ENCODE measurements at regions not wholly inside any gene's neighbourhood (a gene's known extent, or its start where the extent isn't known, plus 50 kb on each side); places are given as distances from the start of the nearest gene placed in this dataset.

DNA sequence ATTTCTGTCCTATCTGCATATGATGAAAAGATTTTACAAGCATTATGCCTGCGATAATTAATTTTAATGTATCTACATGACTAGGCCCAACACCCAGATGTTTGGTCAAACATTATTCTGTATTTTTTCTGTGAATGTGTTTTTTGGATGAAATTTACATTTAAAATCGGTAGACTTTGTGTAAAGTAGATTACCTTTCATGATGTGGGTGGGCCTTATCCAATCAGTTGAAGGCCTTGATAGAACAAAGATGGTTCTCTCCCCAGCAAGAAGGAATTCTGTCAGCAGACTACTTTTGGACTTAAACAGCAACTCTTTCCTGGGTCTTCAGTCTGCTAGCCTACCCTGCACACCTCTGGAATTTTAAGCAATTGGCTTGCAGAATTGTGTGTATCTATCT lies 844.0 kb downstream of the BRINP3 start:
- no peak for TF ChIP-seq CEBPB (IDR thresholded peaks at IDR 0.05)
- no peak for TF ChIP-seq REST (IDR thresholded peaks at IDR 0.05; ENCODE audit: low read depth)
- no peak for TF ChIP-seq ZBTB7A (IDR thresholded peaks at IDR 0.05; ENCODE audit: low read depth)
- no peak for TF ChIP-seq MAX (IDR thresholded peaks at IDR 0.05)
- TF ChIP-seq TCF12 (IDR thresholded peaks at IDR 0.05; ENCODE audit: low read depth) = no peak
- no peak for TF ChIP-seq TAF1 (IDR thresholded peaks at IDR 0.05; ENCODE audit: low read depth)
- no peak for TF ChIP-seq USF1 (IDR thresholded peaks at IDR 0.05)
- no peak for TF ChIP-seq CREB1 (IDR thresholded peaks at IDR 0.05; ENCODE audit: low read depth)
- no peak for TF ChIP-seq NFIC (IDR thresholded peaks at IDR 0.05)
- TF ChIP-seq RAD21 (IDR thresholded peaks at IDR 0.05; ENCODE audit: low read depth) = no peak
- no peak for TF ChIP-seq TEAD4 (IDR thresholded peaks at IDR 0.05)
- TF ChIP-seq FOXM1 (IDR thresholded peaks at IDR 0.05; ENCODE audit: borderline replicate concordance, low read depth) = no peak
- TF ChIP-seq YY1 (IDR thresholded peaks at IDR 0.05; ENCODE audit: low read depth) = no peak
- no peak for TF ChIP-seq EGR1 (IDR thresholded peaks at IDR 0.05)

- no peak for TF ChIP-seq MAX (IDR thresholded peaks at IDR 0.05)
- TF ChIP-seq FOXM1 (IDR thresholded peaks at IDR 0.05; ENCODE audit: borderline replicate concordance, low read depth) = no peak
- TF ChIP-seq CEBPB (IDR thresholded peaks at IDR 0.05) = no peak
- no peak for TF ChIP-seq TCF12 (IDR thresholded peaks at IDR 0.05; ENCODE audit: low read depth)
- TF ChIP-seq YY1 (IDR thresholded peaks at IDR 0.05; ENCODE audit: low read depth) = no peak
- TF ChIP-seq EGR1 (IDR thresholded peaks at IDR 0.05) = no peak
- no peak for TF ChIP-seq CREB1 (IDR thresholded peaks at IDR 0.05; ENCODE audit: low read depth)
- TF ChIP-seq EP300 (IDR thresholded peaks at IDR 0.05; ENCODE audit: borderline replicate concordance) = no peak
- TF ChIP-seq TEAD4 (IDR thresholded peaks at IDR 0.05) = no peak
- no peak for TF ChIP-seq ZBTB7A (IDR thresholded peaks at IDR 0.05; ENCODE audit: low read depth)
- TF ChIP-seq REST (IDR thresholded peaks at IDR 0.05; ENCODE audit: low read depth) = no peak
- TF ChIP-seq TAF1 (IDR thresholded peaks at IDR 0.05; ENCODE audit: low read depth) = no peak
Observed at GRCh38 chr1:189637041-189637440, 840.6 kb downstream of the BRINP3 start.

- no peak for TF ChIP-seq CEBPB (IDR thresholded peaks at IDR 0.05)
- no peak for TF ChIP-seq NFIC (IDR thresholded peaks at IDR 0.05)
- TF ChIP-seq CREB1 (IDR thresholded peaks at IDR 0.05; ENCODE audit: low read depth) = no peak
- TF ChIP-seq EP300 (IDR thresholded peaks at IDR 0.05; ENCODE audit: borderline replicate concordance) = no peak
Observed at GRCh38 chr1:189644970-189645369, 832.7 kb downstream of the BRINP3 start.

- TF ChIP-seq RAD21 (IDR thresholded peaks at IDR 0.05; ENCODE audit: low read depth) = no peak
- TF ChIP-seq TEAD4 (IDR thresholded peaks at IDR 0.05) = no peak
- no peak for TF ChIP-seq CEBPB (IDR thresholded peaks at IDR 0.05)
- TF ChIP-seq ZBTB7A (IDR thresholded peaks at IDR 0.05; ENCODE audit: low read depth) = no peak
- no peak for TF ChIP-seq TCF12 (IDR thresholded peaks at IDR 0.05; ENCODE audit: low read depth)
- TF ChIP-seq YY1 (IDR thresholded peaks at IDR 0.05; ENCODE audit: low read depth) = no peak
- no peak for TF ChIP-seq MAX (IDR thresholded peaks at IDR 0.05)
- no peak for TF ChIP-seq EGR1 (IDR thresholded peaks at IDR 0.05)
- no peak for TF ChIP-seq TAF1 (IDR thresholded peaks at IDR 0.05; ENCODE audit: low read depth)
- no peak for TF ChIP-seq FOXM1 (IDR thresholded peaks at IDR 0.05; ENCODE audit: borderline replicate concordance, low read depth)
- TF ChIP-seq NFIC (IDR thresholded peaks at IDR 0.05) = no peak
- TF ChIP-seq CREB1 (IDR thresholded peaks at IDR 0.05; ENCODE audit: low read depth) = no peak
- no peak for TF ChIP-seq REST (IDR thresholded peaks at IDR 0.05; ENCODE audit: low read depth)
- TF ChIP-seq USF1 (IDR thresholded peaks at IDR 0.05) = no peak
- no peak for TF ChIP-seq EP300 (IDR thresholded peaks at IDR 0.05; ENCODE audit: borderline replicate concordance)
Observed at GRCh38 chr1:189646066-189646465, 831.6 kb downstream of the BRINP3 start.
